Heart left ventricle (tissue), 13 donors: ENCODE measurements at regions not wholly inside any gene's neighbourhood (a gene's known extent, or its start where the extent isn't known, plus 50 kb on each side); places are given as distances from the start of the nearest gene placed in this dataset.
"Not testable (repeated sequence)": the region's sequence is repeated elsewhere in the genome, so short reads cannot be mapped to it uniquely, and the experiment has no call there.

Experiments
- POLR2A ChIP-seq, 2 donors: fragments of 450-650 bp; IDR thresholded peaks; one replicate each; pipeline ENCODE4 v1.6.1; 2017; ENCODE audit warnings: antibody characterized with exemption in 2 of 2, mild to moderate bottlenecking in 2 of 2, moderate library complexity in 2 of 2
- TF ChIP-seq, protein P1 (sequence below), 12 donors: fragments of 200-600 bp; sonication (generic) in 4 of 12; IDR thresholded peaks; one replicate each; pipeline versions ENCODE4 v1.5.0 to v1.8.0; 2018 to 2022; ENCODE audit warnings: antibody characterized with exemption in 12 of 12, mild to moderate bottlenecking in 5 of 12
- donor health status: ischemic (EF 13 %, LVEDD 7.1; RV severe dilation, severe dysfunction).
- donor health status: DM: no; HTN: yes; CAD: no.
- donor health status: DM: no; HTN: no; CAD: no.
- donor health status: ischemic (EF 25% LVEDD 6.9; RV normal size, moderate dysfunction).
- donor health status: ischemic (EF 25% LVEDD 5.7; RV mildly dilated, moderate dysfunction).
- donor health status: ischemic (EF 35%, LVEDD 5.7; RV mildly dilated, moderate dysfunction).
- donor health status: nonischemic (EF 11% LVEDD 7.7; RV severe dilation, severe dysfunction).
- donor health status: DM: yes; HTN: yes; CAD: no.
- donor health status: PGD.
- donor health status: ischemic (EF 29% LVEDD 5.4; RV normal size, mild dysfunction).
- donor health status: nonischemic (EF 23%, LVEDD 6.1; RV moderate dilation, normal function).

- not testable (repeated sequence) for TF ChIP-seq POLR2A (IDR thresholded peaks at IDR 0.05)
- TF ChIP-seq, protein P1, sequence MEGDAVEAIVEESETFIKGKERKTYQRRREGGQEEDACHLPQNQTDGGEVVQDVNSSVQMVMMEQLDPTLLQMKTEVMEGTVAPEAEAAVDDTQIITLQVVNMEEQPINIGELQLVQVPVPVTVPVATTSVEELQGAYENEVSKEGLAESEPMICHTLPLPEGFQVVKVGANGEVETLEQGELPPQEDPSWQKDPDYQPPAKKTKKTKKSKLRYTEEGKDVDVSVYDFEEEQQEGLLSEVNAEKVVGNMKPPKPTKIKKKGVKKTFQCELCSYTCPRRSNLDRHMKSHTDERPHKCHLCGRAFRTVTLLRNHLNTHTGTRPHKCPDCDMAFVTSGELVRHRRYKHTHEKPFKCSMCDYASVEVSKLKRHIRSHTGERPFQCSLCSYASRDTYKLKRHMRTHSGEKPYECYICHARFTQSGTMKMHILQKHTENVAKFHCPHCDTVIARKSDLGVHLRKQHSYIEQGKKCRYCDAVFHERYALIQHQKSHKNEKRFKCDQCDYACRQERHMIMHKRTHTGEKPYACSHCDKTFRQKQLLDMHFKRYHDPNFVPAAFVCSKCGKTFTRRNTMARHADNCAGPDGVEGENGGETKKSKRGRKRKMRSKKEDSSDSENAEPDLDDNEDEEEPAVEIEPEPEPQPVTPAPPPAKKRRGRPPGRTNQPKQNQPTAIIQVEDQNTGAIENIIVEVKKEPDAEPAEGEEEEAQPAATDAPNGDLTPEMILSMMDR (IDR thresholded peaks at IDR 0.05) = not testable (repeated sequence)
Measured at GRCh38 chr15:22252047-22252446, 171.7 kb downstream of the OR4M2 start.
